ENCODE measurements at regions not wholly inside any gene's neighbourhood (a gene's known extent, or its start where the extent isn't known, plus 50 kb on each side); places are given as distances from the start of the nearest gene placed in this dataset.
"Not testable (repeated sequence)": the region's sequence is repeated elsewhere in the genome, so short reads cannot be mapped to it uniquely, and the experiment has no call there.

DNA sequence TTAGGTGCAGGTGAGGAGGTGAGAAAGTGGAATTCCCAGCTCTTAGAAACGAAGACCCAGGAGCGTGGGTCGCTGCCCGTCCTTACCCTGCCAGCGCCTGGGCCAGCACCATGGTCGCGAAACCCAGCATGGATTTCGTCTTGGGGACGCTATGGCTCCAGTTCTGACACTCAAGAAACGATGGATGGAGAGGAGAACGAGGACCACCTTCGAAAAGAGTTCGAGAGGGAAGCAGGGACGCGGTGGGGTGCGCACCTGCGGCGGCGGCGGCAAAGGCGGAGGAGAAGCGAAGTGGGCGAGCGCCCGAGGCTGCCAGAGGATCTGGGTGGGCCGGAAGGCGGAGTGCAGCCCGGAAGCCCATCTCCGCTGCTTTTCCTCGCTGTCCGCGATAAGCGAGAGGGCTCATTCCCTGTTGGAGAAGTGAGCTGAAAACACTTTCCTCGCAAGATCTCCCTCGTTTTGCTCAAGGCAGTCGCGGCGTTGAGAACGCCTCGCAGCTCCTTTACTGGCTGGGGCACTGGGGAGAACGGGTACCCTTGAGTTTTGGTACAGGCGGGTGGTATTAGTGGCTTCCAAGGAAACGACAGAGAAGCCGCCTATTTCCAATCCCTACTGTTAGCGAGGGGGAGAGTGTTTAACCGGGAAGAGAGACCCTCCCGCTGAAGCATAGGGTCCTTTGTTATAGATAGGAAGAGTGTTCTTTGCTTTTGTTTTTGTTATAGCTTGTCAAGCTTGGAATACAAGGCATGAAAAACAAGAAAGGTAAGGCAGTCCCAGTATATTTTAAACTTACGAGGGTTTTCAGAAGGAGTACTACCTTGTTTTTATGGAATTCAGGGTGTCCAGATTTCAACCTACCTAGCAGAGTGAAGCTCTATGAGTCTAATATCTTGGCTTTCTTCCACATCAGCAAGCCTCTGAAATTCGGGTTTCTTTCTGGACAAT, 109.5 kb downstream of the TRIM27 start:
- H3K27me3 ChIP-seq, result no peaks in the 10 kb centered on the region; the same call in 1 of the 2 replicates
- no peak for DNase-seq
- no peaks in the 10 kb centered on the region for H3K9me3 ChIP-seq
- no peaks in the 10 kb centered on the region for H3K36me3 ChIP-seq
- peak overlapping the region; percentile 36 for H3K4me3 ChIP-seq

DNA sequence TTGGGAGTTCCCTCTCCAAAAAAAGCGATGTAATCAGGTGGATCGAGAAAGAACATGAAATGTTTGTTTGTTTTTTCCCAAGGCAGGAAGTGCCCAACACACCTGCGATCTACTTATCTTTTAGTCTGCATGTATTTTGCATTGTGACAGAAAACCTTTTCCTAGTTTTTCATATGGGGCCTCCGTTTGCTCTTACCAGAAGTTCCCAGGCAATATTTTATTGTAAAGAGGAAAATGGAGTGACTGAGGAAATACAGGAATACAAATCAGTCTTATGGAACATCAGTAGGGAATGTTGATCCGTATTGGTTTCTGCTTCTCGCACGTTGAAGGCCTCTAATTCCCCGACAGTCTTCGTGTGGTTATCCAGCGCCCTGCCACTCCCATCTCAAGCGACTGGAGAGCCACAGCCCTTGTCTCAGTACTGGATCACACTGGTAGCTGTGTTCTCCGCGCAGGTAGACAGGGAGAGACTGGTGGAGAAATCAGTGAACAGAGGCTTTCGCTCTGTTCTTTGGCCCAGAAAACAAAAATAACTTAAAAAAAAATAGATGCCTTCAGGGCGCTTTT, 107.4 kb downstream of the TRIM27 start:
- H3K27me3 ChIP-seq, result no peaks in the 10 kb centered on the region; the same call in 1 of the 2 replicates
- H3K36me3 ChIP-seq, result no peaks in the 10 kb centered on the region
- no peak for DNase-seq
- no peak overlapping the region for H3K4me3 ChIP-seq
- H3K9me3 ChIP-seq, result no peaks in the 10 kb centered on the region

DNA sequence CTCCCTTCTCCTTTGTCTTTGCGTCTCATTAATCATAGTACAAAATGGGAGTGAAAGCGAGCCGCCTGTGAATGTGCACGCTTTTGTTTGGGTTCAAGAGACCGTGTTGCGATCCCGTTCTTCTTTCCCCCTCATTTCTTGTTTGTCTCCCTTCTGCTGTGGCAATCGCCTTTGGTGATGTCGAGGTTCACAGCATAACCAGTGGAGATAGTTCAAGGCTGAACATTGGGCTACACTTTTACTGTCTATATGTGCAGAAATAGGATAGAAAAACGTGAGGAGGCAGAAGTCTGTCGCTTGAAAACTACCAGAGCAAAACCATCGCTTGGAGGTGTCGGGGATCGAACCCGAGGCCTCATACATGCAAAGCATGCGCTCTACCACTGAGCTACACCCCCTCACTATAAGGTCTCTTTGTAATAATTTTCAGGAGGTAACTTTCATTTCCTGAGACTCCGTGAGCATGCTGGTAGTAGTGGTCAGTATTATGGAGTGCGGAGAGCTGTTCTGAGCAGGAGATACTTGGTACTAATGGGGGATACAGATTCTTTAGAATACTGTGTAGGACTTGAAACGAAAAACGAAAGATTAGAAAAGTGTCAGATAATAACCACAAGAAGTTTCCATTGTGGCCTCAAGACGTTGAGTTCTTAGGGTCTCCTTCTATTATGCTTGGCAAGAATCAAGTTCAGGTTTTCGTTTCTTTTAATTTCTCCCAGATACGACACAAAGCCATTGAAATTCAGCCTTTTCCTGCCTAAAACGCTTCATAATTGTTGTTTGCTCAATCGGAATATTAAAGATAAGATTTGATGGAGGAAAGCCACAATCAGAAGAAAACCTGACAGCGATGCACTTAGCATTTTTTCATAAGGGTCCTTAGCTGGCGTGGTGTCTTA, 106.6 kb downstream of the TRIM27 start:
- no peaks in the 10 kb centered on the region; the same call in 1 of the 2 replicates for H3K27me3 ChIP-seq
- peak overlapping the region; percentile 45 for H3K4me3 ChIP-seq
- DNase-seq, result peak; percentile 65
- H3K9me3 ChIP-seq, result no peaks in the 10 kb centered on the region
- H3K36me3 ChIP-seq, result no peaks in the 10 kb centered on the region

DNA sequence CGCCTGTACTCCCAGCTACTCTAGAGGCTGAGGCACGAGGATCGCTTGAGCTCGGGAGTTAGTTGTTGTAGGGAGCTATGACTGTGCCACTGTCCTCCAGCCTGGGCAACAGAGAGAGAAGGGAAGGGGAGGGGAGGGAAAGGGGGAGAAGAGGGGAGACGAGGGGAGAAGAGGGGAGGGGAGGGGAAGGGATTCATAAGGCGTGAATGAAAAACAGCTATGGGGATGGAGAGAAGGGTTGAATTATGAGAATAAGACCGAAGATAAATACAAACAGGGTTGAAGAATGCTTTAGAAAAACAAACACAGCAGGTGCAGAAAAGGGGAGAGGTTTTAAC, 106.0 kb downstream of the TRIM27 start:
- Histone ChIP-seq H3K9me3 (no peaks in the 10 kb centered on the region), H3K27me3 (no peaks in the 10 kb centered on the region; the same call in 1 of the 2 replicates), H3K36me3 (no peaks in the 10 kb centered on the region), H3K4me3 (peak overlapping the region; percentile 45)
- DNase-seq, result no peak

DNA sequence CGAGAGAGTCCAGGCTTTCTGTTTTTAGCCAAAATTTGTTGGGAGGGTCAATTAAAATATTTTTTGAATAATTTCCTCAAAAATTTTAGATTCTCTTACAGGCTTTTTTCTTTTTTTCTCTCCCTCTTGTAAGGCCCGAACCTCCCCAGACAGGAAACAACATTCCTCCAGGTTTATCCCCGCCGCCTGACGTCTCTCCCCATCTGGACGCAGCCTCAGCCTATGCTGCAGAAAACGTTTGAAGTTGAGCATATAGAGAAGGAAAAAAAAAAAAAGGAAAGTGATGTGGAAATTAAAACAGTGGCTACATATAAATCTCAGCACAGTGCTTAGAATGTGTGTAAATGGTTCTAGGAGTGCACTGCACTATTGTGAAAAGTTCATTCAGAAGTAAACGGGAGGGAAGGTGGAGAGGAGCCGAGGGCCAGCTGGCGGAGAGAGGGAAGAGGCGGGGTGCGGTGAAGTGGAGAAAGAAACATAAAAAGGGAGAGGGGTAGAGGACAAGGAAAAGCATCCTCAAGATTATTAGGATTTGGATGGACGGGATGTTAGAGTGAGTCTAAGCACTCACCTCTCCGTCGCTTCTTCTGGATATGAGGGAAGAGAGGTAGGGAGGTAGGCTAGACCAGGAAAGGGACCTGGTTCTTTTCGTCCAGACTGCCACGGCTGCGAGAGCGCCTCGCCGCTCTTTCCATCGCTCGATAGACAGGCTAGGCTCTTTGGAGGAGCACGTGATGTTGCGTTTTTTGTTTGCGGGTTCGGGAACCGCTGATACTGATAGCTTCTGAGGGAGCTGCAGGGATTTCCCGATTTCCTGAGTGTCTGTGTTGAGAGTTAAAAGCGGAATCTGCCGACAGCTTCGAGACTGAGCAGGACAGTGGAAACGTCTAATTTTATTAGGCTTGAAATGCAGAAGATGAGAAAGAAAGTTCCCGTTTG, 98.7 kb downstream of the TRIM27 start:
- Histone ChIP-seq H3K36me3 (no peaks in the 10 kb centered on the region), H3K27me3 (peaks cover 13% of the 10 kb centered on the region; the same call in 1 of the 2 replicates), H3K9me3 (no peaks in the 10 kb centered on the region), H3K4me3 (peak overlapping the region; percentile 28)
- no peak for DNase-seq

DNA sequence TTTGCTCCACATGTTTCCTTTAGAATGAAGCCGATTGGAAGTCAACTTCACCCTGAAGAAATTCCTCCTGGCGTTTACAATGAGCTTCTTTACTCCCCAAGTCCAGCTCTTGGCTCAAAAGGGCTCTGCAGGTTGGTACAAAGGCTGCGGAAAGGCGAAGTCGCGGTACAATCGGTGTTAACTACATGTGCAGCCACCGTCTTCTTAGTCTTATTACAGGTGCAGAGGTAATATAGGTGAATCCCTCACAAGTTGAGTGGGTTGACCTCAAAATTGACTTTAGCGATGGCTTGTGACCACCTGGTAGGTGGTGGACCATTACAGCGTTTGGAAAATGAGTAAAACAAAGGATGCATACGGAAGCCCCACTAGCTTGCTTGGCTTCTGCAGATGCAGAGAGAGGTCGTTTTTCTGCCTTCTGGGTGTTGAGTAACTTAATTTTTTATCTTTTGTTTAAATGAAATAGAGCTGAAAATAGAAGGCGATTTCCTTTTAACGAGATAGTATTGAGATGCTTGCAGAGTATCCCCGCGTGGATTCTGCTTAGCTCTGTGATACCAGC, 98.0 kb downstream of the TRIM27 start:
- DNase-seq, result no peak
- no peaks in the 10 kb centered on the region for H3K9me3 ChIP-seq
- H3K4me3 ChIP-seq, result peak overlapping the region; percentile 28
- H3K27me3 ChIP-seq, result peaks cover 13% of the 10 kb centered on the region; the same call in 1 of the 2 replicates
- H3K36me3 ChIP-seq, result no peaks in the 10 kb centered on the region

DNA sequence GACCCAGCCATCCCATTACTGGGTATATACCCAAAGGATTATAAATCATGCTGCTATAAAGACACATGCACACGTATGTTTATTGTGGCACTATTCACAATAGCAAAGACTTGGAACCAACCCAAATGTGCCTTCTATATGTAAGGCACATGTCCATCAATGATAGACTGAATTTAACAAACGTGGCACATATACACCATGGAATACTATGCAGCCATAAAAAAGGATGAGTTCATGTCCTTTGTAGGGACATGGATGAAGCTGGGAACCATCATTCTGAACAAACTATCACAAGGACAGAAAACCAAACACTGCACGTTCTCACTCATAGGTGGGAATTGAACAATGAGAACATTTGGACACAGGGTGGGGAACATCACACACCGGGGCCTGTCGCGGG, 92.1 kb downstream of the TRIM27 start:
- H3K27me3 ChIP-seq, H3K9me3 ChIP-seq, H3K36me3 ChIP-seq, DNase-seq, H3K4me3 ChIP-seq: not testable (repeated sequence)

DNA sequence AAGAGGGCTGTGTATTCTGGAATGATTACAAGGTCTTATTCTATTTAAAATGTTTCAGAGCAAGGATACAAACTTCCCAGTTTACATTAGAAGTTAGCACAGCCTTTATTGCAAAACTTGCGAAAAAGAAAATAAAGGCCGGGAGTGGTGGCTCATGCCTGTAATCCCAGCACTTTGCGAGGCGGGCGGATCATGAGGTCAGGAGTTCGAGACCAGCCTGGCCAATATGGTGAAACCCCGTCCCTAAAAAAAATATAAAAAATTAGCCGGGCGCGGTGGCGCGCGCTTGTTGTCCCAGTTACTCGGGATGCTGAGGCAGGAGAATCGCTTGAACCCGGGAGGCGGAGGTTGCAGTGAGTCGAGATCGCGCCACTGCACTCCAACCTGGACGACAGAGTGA, 87.1 kb downstream of the TRIM27 start:
- DNase-seq, H3K27me3 ChIP-seq, H3K9me3 ChIP-seq, H3K4me3 ChIP-seq, H3K36me3 ChIP-seq: not testable (repeated sequence)

DNA sequence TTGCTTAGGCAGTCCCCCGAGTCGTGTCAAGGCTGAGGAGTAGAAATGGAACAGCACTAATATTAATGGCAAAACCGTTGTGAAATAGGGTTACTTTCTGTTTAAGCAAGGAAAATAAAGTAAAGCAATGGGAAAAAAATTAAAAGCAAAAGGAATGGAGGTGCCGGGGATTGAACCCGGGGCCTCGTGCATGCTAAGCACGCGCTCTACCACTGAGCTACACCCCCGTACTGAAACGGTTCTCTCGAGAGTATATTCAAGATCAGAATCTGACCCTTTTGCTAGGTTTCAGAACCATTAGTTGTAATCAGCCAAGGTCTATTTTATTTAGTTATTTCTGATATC, 85.5 kb downstream of the TRIM27 start:
- no peaks in the 10 kb centered on the region for H3K36me3 ChIP-seq
- peak overlapping the region; percentile 78 for H3K4me3 ChIP-seq
- DNase-seq, result no peak

DNA sequence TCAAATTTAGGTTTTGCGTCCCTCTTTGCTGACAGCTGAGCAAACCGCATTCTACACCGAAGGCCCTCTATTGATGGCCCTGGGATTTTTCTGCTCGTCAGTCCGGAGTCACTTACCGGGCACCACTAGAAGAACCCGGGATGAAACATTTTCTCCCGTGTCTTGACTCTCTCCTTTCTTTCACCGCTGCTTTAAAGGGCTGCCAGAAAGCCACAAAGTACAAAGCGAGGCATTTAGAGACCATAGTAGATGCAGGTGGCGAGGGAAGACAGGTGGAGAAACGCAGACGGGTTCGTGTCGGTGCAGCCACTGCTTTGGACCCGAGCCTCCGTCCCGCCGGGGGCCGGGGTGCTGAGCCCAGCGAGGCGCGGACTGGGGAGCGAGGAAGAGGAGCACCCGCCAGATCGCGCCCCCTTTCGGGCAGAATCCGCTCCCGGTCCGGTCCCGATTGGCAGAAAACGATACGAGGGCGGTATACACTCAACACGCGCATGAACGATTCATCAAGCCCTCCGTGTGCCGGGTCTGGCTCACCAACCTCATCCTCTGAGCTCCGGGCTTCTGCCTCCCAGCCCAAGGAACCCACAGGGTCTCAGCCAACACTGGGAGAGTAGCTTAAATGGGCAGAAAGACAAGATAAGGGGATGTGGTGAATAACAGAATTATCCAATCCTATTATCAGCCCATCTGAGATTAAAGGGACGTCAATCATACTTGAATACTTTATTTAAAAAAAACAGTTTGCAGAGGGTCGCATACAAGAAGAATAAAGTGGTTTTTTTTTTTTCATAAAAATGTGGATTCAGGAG, 84.9 kb downstream of the TRIM27 start:
- no peaks in the 10 kb centered on the region for H3K27me3 ChIP-seq
- H3K36me3 ChIP-seq, result no peaks in the 10 kb centered on the region
- peak overlapping the region; percentile 78 for H3K4me3 ChIP-seq
- H3K9me3 ChIP-seq, result no peaks in the 10 kb centered on the region
- DNase-seq, result peak; percentile 81

More for the DNA sequence above, 85.5 kb downstream of the TRIM27 start:
- Histone ChIP-seq H3K9me3 (no peaks in the 10 kb centered on the region), H3K27me3 (no peaks in the 10 kb centered on the region)

DNA sequence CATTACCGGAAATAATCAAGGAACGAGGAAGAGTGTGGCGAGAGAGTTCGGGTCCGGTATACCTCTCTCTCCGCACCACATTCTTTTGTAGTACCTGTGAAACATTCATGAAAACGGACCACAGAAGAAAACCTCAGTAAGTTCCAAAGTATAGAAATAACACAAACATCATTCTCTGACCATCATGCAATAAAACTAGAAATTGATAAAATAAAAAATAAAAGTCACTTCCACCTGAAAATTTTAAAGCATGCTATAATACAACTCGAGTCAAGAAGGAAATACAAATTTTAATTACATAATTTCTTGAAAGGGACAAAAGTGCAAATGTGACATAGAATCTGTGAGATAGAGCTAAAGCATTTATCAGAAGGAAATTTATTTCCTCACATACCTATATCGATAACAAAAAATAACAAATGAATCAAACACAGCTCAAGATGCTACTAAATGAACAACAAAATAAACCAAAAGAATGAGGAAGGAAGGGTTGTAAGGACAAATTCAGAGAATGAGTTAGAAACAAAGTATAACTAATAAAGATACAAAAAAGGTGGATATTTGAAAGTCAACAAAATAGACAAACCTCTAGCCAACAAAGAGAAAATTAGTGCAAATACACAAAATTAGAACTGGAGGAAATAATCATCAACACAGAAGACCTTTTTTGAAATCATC, 84.2 kb downstream of the TRIM27 start:
- no peaks in the 10 kb centered on the region for H3K9me3 ChIP-seq
- peak overlapping the region; percentile 78 for H3K4me3 ChIP-seq
- no peaks in the 10 kb centered on the region for H3K36me3 ChIP-seq
- DNase-seq, result no peak
- H3K27me3 ChIP-seq, result no peaks in the 10 kb centered on the region; the same call in 1 of the 2 replicates

DNA sequence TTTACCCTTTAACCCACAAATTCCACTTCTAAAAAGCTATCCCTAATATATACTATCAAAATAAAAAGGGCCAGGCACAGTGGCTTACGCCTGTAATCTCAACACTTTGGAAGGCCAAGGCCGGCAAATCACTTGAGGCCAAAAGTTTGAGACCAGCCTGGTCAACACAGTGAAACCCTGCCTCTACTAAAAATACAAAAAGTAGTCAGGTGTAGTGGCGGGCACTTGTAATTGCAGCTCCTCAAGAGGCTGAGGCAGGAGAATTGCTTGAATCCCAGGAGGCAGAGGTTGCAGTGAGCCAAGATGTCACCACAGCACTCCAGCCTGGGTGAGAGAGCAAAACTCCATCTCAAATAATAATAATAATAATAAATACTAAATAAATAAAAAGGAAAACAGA, 82.5 kb downstream of the TRIM27 start:
- no peak for DNase-seq
- H3K36me3 ChIP-seq, result no peaks in the 10 kb centered on the region
- no peaks in the 10 kb centered on the region for H3K9me3 ChIP-seq
- no peak overlapping the region for H3K4me3 ChIP-seq
- no peaks in the 10 kb centered on the region; the same call in 1 of the 2 replicates for H3K27me3 ChIP-seq

DNA sequence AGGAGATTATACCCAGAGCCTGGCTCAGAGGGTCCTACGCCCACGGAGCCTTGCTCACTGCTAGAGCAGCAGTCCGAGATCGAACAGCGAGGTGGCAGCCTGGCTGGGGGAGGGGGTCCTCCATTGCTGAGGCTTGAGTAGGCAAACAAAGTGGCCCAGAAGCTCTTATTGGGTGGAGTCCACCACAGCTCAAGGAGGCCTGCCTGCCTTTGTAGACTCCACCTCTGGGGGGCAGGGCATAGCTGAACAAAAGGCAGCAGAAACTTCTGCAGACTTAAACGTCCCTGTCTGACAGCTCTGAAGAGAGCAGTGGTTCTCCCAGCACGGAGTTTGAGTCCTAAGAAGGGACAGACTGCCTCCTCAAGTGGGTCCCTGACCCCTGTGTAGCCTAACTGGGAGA, 75.0 kb downstream of the TRIM27 start:
- H3K9me3 ChIP-seq, H3K4me3 ChIP-seq, DNase-seq, H3K27me3 ChIP-seq, H3K36me3 ChIP-seq: not testable (repeated sequence)

Measured in MG63 (cell line).